ENCODE measurements at regions not wholly inside any gene's neighbourhood (a gene's known extent, or its start where the extent isn't known, plus 50 kb on each side); places are given as distances from the start of the nearest gene placed in this dataset.

DNA sequence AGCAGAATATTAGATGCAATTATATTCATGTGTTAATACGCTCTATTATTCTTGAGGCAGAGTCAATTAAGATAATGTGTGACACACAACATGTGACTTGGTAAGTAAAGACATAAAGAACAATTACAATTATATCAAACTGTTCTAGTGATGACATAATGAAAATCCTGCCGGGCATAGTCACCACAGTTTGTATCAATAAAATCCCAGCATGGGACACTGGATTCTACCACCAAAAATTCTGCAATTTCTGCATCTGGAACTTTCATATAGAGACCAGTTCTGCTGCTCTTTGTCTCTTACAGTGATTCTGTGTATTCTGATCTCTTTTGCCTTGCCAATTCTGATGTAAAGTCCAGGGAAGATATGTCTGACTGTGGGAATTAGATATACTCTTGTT lies 495.6 kb upstream of the LRRC4C start:
- Histone ChIP-seq H3K4me1 (no peaks in the 10 kb centered on the region), H3K27ac (no peak overlapping the region), H3K9me3 (ENCODE audit: control insufficient read depth, low read length) (no peaks in the 10 kb centered on the region), H3K4me3 (ENCODE audit: low read depth, low read length) (no peak overlapping the region), H2AFZ (no peak overlapping the region), H3K79me2 (no peaks in the 10 kb centered on the region), H3K36me3 (ENCODE audit: control insufficient read depth, insufficient read depth, low read length) (no peaks in the 10 kb centered on the region), H3K27me3 (ENCODE audit: control insufficient read depth, insufficient read depth, low read length) (no peaks in the 10 kb centered on the region), H3K9ac (no peak overlapping the region), H3K4me2 (ENCODE audit: low read length) (no peak overlapping the region)
- TF ChIP-seq CTCF (IDR thresholded peaks at IDR 0.05): no peak

GRCh38 chr11:41955635-41956400 lies 496.4 kb upstream of the LRRC4C start:
- no peak overlapping the region for H3K4me3 ChIP-seq (ENCODE audit: low read depth, low read length)
- no peak overlapping the region for H3K4me2 ChIP-seq (ENCODE audit: low read length)
- no peak overlapping the region for H3K27ac ChIP-seq
- no peaks in the 10 kb centered on the region for H3K4me1 ChIP-seq
- H3K27me3 ChIP-seq (ENCODE audit: control insufficient read depth, insufficient read depth, low read length): no peaks in the 10 kb centered on the region
- H3K9me3 ChIP-seq (ENCODE audit: control insufficient read depth, low read length): no peaks in the 10 kb centered on the region
- H3K36me3 ChIP-seq (ENCODE audit: control insufficient read depth, insufficient read depth, low read length): no peaks in the 10 kb centered on the region
- H2AFZ ChIP-seq: no peak overlapping the region
- no peak overlapping the region for H3K9ac ChIP-seq
- no peak for TF ChIP-seq CTCF (IDR thresholded peaks at IDR 0.05)
- H3K79me2 ChIP-seq: no peaks in the 10 kb centered on the region

- Histone ChIP-seq H2AFZ (no peak overlapping the region), H3K79me2 (no peaks in the 10 kb centered on the region), H3K4me2 (ENCODE audit: low read length) (no peak overlapping the region), H3K9ac (no peak overlapping the region), H3K27me3 (ENCODE audit: control insufficient read depth, insufficient read depth, low read length) (no peaks in the 10 kb centered on the region), H3K9me3 (ENCODE audit: control insufficient read depth, low read length) (no peaks in the 10 kb centered on the region), H3K36me3 (ENCODE audit: control insufficient read depth, insufficient read depth, low read length) (no peaks in the 10 kb centered on the region), H3K4me3 (ENCODE audit: low read depth, low read length) (no peak overlapping the region), H3K27ac (no peak overlapping the region), H3K4me1 (no peaks in the 10 kb centered on the region)
- TF ChIP-seq CTCF (IDR thresholded peaks at IDR 0.05): no peak
These were observed 504.0 kb upstream of the LRRC4C start for GRCh38 chr11:41963406-41963805.

- Histone ChIP-seq H3K27me3 (ENCODE audit: control insufficient read depth, insufficient read depth, low read length) (no peaks in the 10 kb centered on the region), H3K4me3 (ENCODE audit: low read depth, low read length) (no peak overlapping the region), H3K36me3 (ENCODE audit: control insufficient read depth, insufficient read depth, low read length) (no peaks in the 10 kb centered on the region), H3K9me3 (ENCODE audit: control insufficient read depth, low read length) (no peaks in the 10 kb centered on the region), H3K4me2 (ENCODE audit: low read length) (no peak overlapping the region), H2AFZ (no peak overlapping the region), H3K27ac (no peak overlapping the region), H3K79me2 (no peaks in the 10 kb centered on the region), H3K9ac (no peak overlapping the region), H3K4me1 (no peaks in the 10 kb centered on the region)
- no peak for TF ChIP-seq CTCF (IDR thresholded peaks at IDR 0.05)
These were observed 511.2 kb upstream of the LRRC4C start for GRCh38 chr11:41970681-41971080.

GRCh38 chr11:41971592-41971991 lies 512.1 kb upstream of the LRRC4C start:
- Histone ChIP-seq H2AFZ (no peak overlapping the region), H3K36me3 (ENCODE audit: control insufficient read depth, insufficient read depth, low read length) (no peaks in the 10 kb centered on the region), H3K4me2 (ENCODE audit: low read length) (no peak overlapping the region), H3K27me3 (ENCODE audit: control insufficient read depth, insufficient read depth, low read length) (no peaks in the 10 kb centered on the region), H3K9me3 (ENCODE audit: control insufficient read depth, low read length) (no peaks in the 10 kb centered on the region), H3K9ac (no peak overlapping the region), H3K27ac (no peak overlapping the region), H3K4me3 (ENCODE audit: low read depth, low read length) (no peak overlapping the region), H3K4me1 (no peaks in the 10 kb centered on the region), H3K79me2 (no peaks in the 10 kb centered on the region)
- TF ChIP-seq CTCF (IDR thresholded peaks at IDR 0.05): no peak

Data from parathyroid adenoma (tissue), 2 donors.